ENCODE measurements at regions not wholly inside any gene's neighbourhood (a gene's known extent, or its start where the extent isn't known, plus 50 kb on each side); places are given as distances from the start of the nearest gene placed in this dataset.

DNA sequence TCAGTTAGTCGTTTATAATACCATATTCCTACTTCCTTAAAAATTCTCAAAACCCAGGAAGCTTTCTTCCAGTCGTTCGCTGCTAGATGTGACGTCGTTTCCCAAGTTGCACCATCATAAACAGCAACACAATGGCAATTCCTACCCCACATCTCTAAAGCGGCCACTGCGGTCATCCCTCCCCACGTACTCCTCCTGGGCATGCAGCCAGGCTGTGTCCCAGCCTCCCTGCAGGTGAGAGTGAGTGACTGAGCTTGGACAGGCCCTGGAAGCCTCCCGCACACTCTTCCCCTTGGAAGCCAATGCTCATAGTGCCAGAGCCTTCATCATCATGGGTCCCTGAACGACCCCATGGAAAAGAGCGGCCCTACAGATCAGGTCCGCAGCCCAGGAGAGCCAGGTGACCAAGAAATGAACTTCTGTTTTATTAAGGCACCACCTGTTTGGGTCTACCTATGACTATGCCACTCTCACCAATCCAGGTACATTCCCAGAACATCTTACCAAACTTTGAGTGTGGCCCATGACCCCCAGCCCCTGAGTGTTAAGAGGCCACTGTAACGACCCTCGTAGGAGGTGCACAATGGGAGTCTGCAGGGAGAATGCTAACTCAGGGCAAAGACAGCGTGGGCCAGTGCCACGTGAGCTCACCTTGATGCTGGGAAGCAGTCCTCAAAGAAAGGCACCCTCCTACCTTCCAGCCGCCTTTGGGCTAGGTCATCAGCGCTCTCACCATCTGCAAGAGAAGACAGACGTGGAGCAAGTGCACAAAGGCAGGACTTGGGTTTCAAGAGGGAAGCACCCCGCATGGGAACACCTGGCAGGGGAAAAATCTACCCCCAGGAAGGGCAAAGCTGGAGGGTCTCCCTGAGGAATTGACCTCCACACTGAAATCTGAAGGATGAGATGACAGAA is 74.7 kb upstream of the RAB6C start:
- no peak for DNase-seq

- DNase-seq = no peak
These were observed 73.8 kb upstream of the RAB6C start for GRCh38 chr2:129905664-129906081.

DNA sequence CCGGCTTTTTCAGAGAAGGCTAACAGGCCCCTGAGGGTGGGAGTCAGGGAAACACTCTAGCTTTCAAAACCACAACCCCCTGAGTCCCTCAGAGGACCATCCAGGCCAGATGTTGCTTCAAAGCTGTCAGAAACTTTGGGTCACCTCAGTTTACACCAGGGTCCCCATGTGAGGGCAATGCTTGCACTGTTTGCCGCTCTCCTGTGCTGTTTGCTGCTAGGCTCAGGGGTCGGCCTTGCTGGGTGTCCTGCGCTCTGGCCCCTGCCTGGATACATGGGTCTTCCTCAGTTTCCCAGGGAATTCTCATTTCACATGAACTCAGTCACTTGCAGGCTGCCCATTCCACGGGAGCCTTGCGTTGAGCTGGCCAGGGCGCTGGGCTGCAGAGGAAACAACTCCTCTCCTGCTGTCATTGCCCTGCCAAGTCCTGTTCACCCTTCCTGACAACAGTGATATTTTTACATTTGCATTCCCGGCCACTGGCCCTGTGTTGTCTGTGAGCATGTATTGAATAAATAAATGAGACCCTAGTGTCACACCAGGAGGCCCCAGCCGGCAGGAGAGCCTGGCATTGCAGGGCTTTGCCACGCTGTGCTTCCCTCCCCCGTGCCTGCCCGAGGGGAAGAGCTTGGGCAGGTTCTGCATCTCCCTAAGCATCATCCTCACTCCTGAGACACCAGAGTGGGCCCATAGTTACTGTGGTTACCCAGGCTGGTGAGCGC is 73.2 kb upstream of the RAB6C start:
- no peak for DNase-seq

- no peak for DNase-seq
These were observed 72.6 kb upstream of the RAB6C start for GRCh38 chr2:129906861-129907235.

GRCh38 chr2:129907256-129907998 is 72.0 kb upstream of the RAB6C start:
- DNase-seq = no peak

GRCh38 chr2:129908721-129909373 is 70.6 kb upstream of the RAB6C start:
- DNase-seq = no peak

DNA sequence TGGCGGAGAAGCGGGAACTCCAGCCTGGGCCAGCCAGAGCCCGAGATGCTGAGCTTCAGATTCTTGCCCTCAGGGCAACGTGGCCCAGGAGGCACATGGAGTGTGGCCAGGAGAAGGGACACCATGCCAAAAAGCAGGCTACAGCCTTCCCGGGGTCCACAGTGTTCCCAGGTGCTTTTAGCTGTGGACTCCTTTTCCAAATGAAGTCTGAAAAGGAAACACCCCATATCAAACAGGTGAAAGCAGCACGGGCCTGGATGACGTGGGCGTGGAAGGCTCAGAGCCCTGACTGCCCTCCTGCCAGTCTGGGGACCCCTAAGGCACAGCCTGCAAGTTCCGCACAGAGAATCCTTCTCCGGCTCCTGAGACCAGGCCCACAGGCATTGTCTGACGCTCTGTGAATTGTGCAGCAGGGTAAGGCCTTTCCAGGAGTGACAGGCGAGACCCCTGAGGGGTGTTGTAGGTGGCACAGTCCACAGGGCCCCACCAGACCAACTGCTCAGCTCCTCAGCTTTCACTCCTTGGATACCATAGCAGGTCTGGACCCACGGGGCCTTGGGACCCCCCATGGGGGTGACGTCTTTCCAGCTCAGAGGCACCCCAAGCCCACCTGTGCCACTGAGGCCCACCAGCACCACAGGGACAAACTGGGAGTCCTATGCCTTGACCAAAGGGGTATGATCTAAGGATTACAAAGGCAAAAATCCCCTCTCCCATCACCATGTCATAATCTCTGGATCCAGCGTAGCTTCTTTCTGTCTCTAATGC is 69.6 kb upstream of the RAB6C start:
- DNase-seq = no peak

DNA sequence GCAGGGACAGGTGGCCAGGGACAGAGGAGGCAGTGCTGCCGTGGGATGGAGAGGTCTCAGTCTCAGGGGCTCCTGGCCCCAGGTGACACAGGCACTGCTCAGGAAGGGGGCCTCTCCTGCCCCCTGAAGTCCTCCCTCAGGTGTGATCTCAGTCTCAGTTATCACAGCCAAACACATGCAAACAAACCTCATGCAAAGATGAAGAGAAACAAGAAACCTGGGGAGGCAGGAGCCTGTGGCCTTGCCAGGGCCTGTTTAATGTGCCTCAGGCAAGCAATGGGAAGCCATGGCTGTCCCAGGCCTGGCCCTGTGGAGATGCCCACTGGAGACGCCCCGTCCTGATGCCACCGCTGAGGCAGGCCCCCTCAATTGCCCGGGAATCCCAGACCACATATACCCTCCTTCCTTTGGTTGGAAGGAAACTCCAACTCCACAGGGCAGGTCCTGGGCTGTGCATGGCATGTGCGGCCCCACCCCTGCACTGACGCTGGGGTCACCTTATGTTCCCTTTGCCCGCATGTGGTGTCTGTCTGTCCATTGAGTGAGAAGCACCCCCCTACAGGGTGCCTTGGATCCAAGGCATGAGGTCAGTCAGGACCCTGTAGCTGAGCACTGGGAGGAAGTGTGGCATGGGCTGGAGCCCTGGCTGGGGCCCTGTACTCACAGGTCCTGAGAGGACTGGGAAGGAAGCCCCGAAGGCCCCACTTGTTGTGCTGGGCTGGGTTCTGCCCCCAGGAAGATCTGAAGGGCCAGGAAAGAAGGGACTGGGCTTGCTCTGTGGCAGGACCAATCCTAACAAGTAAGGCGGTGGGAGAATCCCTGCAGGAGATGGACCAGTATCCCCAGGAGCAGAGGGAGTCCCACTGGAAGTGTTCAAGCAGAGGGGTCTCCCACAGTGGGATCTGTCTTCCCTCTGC is 68.8 kb upstream of the RAB6C start:
- DNase-seq = no peak

DNA sequence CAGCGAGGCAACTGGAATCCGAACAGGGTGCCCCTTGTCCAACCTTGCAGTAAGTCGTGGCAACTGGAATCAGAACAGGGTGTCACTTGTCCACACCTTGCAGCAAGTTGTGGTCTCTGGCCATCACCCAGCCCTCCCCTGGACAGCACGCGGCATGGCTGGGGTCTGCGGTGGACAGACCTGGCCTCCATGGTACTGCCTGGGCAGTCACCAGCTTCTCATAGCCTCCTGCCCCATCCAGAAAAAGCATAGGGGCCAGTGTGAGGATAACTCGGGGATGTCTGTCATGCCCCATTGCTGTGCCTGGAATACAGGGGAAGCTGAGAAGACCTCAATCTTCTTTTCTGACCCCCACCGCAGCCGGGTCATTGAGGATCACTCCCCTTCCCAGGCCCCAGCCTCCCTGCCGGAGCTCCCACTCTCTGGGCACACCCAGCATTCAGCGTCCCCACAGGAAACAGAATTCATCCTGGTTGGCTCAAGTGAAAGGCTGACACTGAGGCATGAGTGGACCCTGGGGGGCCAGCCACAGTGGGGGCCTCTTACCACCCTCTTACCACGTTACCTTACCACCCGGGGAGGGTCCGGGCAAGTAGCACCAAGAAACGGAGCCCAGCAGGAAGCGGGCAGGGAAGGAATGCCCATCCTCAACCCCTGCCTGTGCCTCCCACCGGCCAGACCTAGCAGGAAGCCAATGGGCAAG is 68.0 kb upstream of the RAB6C start:
- DNase-seq = no peak

DNA sequence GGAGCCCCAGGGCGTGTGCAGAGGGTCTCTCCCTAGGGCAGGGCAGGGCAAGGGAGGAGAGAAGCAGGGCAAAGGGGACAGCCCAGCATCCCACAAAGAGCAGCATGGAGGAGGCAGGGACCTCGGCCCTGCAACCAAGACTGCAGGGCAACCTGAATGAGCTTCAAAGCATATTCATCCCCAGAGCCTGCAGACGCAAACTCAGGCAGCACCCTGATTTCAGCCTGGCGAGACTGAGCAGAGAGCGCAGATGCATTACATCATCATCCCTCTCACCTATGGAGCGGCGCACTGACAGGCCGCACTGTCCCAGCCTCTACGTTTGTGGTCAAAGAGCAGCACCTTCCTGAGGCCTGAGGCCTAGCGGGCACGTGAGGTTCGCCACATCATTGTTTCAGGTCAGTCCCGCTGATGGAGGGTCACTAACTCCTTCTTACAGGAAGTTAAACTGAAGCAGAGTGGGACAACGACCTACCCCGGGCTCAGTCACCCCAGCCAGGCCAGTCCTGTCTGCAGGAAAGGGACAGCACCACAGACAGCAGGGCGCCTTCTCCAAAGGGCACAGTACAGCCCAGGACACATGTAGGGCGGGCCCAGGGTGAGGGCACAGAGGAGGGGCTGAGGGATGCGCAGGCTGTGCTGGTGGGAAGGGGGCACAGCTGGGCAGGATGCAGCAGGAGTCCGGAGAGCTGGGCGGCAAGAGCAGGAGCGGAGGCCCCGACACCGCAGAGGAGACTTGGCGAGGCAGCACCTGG is 67.2 kb upstream of the RAB6C start:
- DNase-seq = no peak

GRCh38 chr2:129912871-129913694 is 66.4 kb upstream of the RAB6C start:
- no peak for DNase-seq

GRCh38 chr2:129913695-129914495 is 65.6 kb upstream of the RAB6C start:
- DNase-seq = no peak

GRCh38 chr2:129914538-129915302 is 64.7 kb upstream of the RAB6C start:
- DNase-seq = no peak

DNA sequence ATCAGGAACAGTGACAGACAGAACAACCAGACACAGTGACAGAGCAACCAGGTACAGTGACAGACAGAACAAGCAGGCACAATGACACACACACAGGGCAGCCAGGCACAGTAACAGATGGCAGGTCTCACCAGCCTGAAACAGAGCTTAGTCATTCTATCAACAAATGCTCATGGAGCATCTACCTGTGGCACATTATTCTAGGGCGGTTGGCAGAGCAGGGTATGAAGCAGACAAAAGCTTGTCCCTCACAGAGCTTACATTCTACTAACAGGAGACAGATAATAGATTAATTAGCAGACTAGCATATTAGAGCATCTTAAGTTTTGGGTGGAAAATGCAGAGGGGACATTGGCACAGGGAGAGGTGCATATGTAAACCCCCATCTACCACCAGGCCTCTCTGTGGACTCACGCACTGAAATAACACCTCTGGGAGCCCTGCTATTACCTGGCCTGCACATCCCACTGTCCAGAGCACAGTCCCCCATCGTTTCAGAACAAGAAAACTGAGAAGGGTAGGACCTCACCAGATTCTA is 64.1 kb upstream of the RAB6C start:
- no peak for DNase-seq

DNA sequence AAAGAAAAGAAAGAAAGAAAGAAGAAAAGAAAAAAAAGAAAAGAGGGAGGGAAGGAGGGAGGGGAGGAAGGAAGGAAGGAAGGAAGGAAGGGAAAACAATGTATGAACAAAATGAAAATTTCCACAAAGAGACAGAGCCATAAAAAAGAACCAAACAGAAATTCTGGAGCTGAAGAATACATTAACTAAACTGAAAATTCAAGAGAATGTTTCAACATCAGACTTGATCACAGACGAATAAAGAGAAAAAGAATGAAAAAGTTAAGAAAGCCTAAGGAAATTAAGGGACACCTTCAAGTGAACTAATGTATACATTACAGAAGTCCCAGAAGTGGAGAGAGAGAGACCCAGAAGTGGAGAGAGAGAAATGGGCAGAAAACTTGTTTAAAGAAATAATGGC is 60.9 kb upstream of the RAB6C start:
- no peak for DNase-seq

DNA sequence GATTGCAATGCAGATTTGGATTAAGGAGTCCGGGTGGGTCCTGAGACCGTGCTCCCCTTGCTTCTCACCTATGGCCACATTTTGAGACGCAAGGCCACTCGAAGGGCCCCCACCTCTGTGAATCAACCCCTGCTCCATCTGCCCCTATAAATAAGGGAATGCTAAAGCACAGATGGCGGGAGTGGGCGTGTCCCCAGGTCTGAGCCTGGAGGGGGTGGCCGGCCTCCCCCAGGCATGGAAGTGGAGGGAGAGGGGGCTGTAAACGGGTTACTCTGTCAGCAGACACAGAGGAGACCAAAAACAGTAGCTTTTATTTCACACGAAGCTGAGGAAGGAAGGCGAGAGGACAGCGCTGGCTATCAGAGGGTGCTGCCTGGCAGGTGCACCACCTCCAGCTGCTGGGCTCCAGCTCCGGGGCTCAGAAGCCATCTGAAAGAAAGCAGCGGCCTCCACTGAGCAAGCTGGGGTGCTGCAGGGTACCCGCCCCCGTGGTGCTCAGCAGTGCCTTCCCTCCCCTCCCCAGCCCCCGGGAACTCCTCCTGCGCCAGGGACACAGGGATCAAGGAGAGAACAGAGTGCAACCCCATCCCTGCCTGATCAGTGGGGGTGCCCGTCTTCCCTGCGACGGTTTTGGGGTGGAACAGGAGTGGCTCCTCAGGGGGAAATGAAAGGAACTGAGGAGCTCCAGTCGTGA is 56.7 kb upstream of the RAB6C start:
- DNase-seq = no peak
